Endothelial cell of umbilical vein (primary cell): ENCODE measurements at regions not wholly inside any gene's neighbourhood (a gene's known extent, or its start where the extent isn't known, plus 50 kb on each side); places are given as distances from the start of the nearest gene placed in this dataset.

ENCODE experiments used
- BruUV-seq: library from RNA; stranded (reverse); fragments of 400-500 nt; replicated peaks from 2 replicates; lab custom pipeline; 2021; lab: Mats Ljungman, UMichigan
- CTCF ChIA-PET: fragments of 300-600, 350-600 bp; sonication (Branson Sonifier 250); formaldehyde crosslinking; loops from one replicate; lab custom pipeline; 2021; ENCODE audit warnings: antibody characterized with exemption, inconsistent platforms; lab: Charles Lee
- POLR2A ChIA-PET: fragments of 300-600, 350-600 bp; sonication (Branson Sonifier 250); formaldehyde crosslinking; loops from one replicate; lab custom pipeline; 2021; ENCODE audit warnings: antibody characterized with exemption, inconsistent platforms; lab: Charles Lee
- DNase-seq: peaks from one replicate; pipeline ENCODE4 v3.0.0-alpha.2; 2011; ENCODE audit warnings: low read depth, low spot score
- FAIRE-seq: peaks from 2 replicates; lab custom pipeline; 2011; peaks lifted over from hg19 to GRCh38; lab: Jason Lieb, UNC
- H2AFZ ChIP-seq: 2 replicates; pipeline ENCODE4 v1.6.0; 2012; ENCODE audit warnings: low read depth, low read length, control low read depth, inconsistent platforms
- H3K27ac ChIP-seq: 2 replicates; pipeline ENCODE4 v1.5.1; 2011; ENCODE audit warnings: low read depth, mild to moderate bottlenecking, control low read depth, low read length, moderate library complexity; ENCODE audit not compliant: insufficient read depth
- H3K27me3 ChIP-seq, 2 experiments: 2 replicates each; pipeline versions ENCODE4 v1.6.0 to v1.6.1; 2011; ENCODE audit warnings: low read length in 2 of 2, mixed read lengths in 1 of 2; ENCODE audit not compliant: control insufficient read depth in 2 of 2, insufficient read depth in 2 of 2
- H3K36me3 ChIP-seq, 2 experiments: 2 replicates in 1 of 2; 3 replicates in 1 of 2; pipeline ENCODE4 v1.5.1; 2011; ENCODE audit warnings: low read length in 2 of 2, mild to moderate bottlenecking in 1 of 2, moderate library complexity in 1 of 2; ENCODE audit not compliant: control insufficient read depth in 2 of 2, insufficient read depth in 2 of 2; ENCODE audit errors: extremely low read depth in 1 of 2
- H3K4me1 ChIP-seq: 3 replicates; pipeline ENCODE4 v1.5.1; 2011; ENCODE audit warnings: mild to moderate bottlenecking, low read length; ENCODE audit not compliant: control insufficient read depth, insufficient read depth; ENCODE audit errors: extremely low read depth
- H3K4me2 ChIP-seq: 2 replicates; pipeline ENCODE4 v1.6.1; 2011; ENCODE audit warnings: low read length, control low read depth, mixed read lengths; ENCODE audit not compliant: insufficient read depth
- H3K4me3 ChIP-seq, 3 experiments: fragments of 200-600 bp in 1 of 3; sonication (generic), shearing (Covaris generic) in 1 of 3; replicated peaks in 1 of 3; 2 replicates each; pipeline ENCODE4 v1.5.1; 2011 to 2016; ENCODE audit warnings: control low read depth in 3 of 3, low read length in 3 of 3, mild to moderate bottlenecking in 2 of 3, inconsistent platforms in 1 of 3, low read depth in 1 of 3, moderate library complexity in 1 of 3; ENCODE audit not compliant: insufficient read depth in 1 of 3
- H3K79me2 ChIP-seq: 2 replicates; pipeline ENCODE4 v1.6.0; 2012; ENCODE audit warnings: low read length, inconsistent platforms; ENCODE audit not compliant: control insufficient read depth, insufficient read depth
- H3K9ac ChIP-seq: replicated peaks from 2 replicates; pipeline ENCODE3; 2011; ENCODE audit warnings: low read length, control low read depth; ENCODE audit not compliant: insufficient read depth; ENCODE audit errors: extremely low read depth
- H3K9me1 ChIP-seq: replicated peaks from 3 replicates; pipeline ENCODE4 v1.6.0; 2011; ENCODE audit warnings: mild to moderate bottlenecking, low read length; ENCODE audit not compliant: control insufficient read depth, insufficient read depth; ENCODE audit errors: extremely low read depth
- H3K9me3 ChIP-seq: replicated peaks from 2 replicates; pipeline ENCODE4 v1.5.1; 2012; ENCODE audit warnings: low read length, inconsistent platforms; ENCODE audit not compliant: control insufficient read depth, insufficient read depth
- H4K20me1 ChIP-seq: replicated peaks from 2 replicates; pipeline ENCODE3; 2011; ENCODE audit warnings: mild to moderate bottlenecking, low read length; ENCODE audit not compliant: control insufficient read depth, insufficient read depth; ENCODE audit errors: extremely low read depth
- EZH2 ChIP-seq: IDR thresholded peaks from 2 replicates; pipeline ENCODE4 v1.6.1; 2012; ENCODE audit warnings: borderline replicate concordance, low read depth, mild to moderate bottlenecking, moderate library complexity, low read length, inconsistent platforms; ENCODE audit not compliant: severe bottlenecking
- FOS ChIP-seq: IDR thresholded peaks from 2 replicates; pipeline ENCODE4 v1.6.1; 2011; ENCODE audit warnings: mild to moderate bottlenecking, low read length, moderate library complexity, borderline replicate concordance; ENCODE audit not compliant: insufficient read depth
- GATA2 ChIP-seq: IDR thresholded peaks from 2 replicates; pipeline ENCODE4 v1.7.0; 2011; ENCODE audit warnings: low read depth, mild to moderate bottlenecking, moderate library complexity, mixed read lengths, low read length; ENCODE audit not compliant: insufficient read length, insufficient read depth
- JUN ChIP-seq: IDR thresholded peaks from 2 replicates; pipeline ENCODE4 v1.6.1; 2011; ENCODE audit warnings: borderline replicate concordance, low read depth; ENCODE audit not compliant: insufficient read length, insufficient read depth
- MYC ChIP-seq: IDR thresholded peaks from one replicate; pipeline ENCODE4 v1.6.1; 2011; ENCODE audit warnings: mild to moderate bottlenecking, low read depth, low read length
- POLR2A ChIP-seq: IDR thresholded peaks from 2 replicates; pipeline ENCODE4 v1.6.1; 2012; ENCODE audit warnings: low read depth, mild to moderate bottlenecking, control low read depth, low read length
- POLR2AphosphoS5 ChIP-seq: IDR thresholded peaks from 2 replicates; pipeline ENCODE4 v1.6.1; 2012; ENCODE audit warnings: low read depth, mild to moderate bottlenecking, control low read depth, low read length, moderate library complexity; ENCODE audit not compliant: insufficient read depth
- dilution Hi-C: fragments of 300-500 bp; cut with MboI; formaldehyde crosslinking; loops from one replicate; pipeline ENCODE4 v1.15.0; 2019; ENCODE audit warnings: low sequenced_read_pairs; ENCODE audit not compliant: extremely low pct_ligation_motif_present
- intact Hi-C: fragments of 100-400 bp; cut with micrococcal nuclease; formaldehyde crosslinking; loops from one replicate; pipeline ENCODE4 v1.10.0; 2022
- TF ChIP-seq, protein P1 (sequence below), 2 donors: IDR thresholded peaks; 1 replicate in 1 of 2; 2 replicates in 1 of 2; pipeline ENCODE4 v1.5.1; 2011; ENCODE audit warnings: low read length in 2 of 2, mild to moderate bottlenecking in 2 of 2, moderate library complexity in 2 of 2, control low read depth in 1 of 2, inconsistent platforms in 1 of 2, low read depth in 1 of 2; ENCODE audit not compliant: insufficient read depth in 1 of 2; ENCODE audit errors: extremely low read depth in 1 of 2
- TF ChIP-seq, protein P2 (sequence below): IDR thresholded peaks from 2 replicates; pipeline ENCODE4 v1.6.1; 2011; ENCODE audit not compliant: insufficient read depth, insufficient read length

DNA sequence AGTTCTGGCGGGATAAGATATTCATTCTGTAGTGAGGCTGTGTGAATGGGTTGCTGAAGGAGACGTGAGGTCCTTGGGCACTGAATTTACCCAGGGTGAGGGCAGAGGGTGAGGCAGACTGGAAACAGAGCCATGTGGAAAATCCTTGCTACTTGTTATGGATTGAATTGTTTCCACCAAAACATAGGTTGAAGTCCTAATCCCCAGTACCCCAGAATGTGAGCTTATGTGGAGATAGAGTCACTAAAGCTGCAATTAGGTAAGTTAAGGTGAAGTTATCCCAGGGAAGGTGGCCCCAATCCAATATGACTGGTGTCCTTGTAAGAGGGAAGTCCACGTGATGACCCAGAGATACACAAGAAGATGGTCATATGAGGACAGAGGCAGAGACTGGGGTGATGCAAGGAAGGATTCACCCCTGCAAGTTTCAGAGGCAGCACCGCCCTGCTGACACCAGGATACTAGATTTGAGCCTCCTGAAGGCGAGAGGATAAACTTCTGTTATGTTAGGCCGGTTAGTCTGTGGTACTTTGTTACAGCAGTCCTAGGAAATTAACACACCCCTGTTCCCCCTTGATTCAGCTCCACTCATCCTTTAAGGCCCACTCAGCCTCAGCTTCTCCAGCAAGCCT lies 289.4 kb upstream of the MEX3C start:
- H3K9ac ChIP-seq: no peak overlapping the region
- H3K27me3 ChIP-seq: no peaks in the 10 kb centered on the region
- ChIA-PET POLR2A (no interaction called here), CTCF (no interaction called here)
- no peaks in the 10 kb centered on the region for H4K20me1 ChIP-seq
- dilution Hi-C loops (no loop called here), intact Hi-C loops (no loop called here)
- TF ChIP-seq JUN (no peak), EZH2 (no peak), MYC (no peak), FOS (no peak), POLR2A (no peak), POLR2AphosphoS5 (no peak), GATA2 (no peak)
- TF ChIP-seq, protein P1, sequence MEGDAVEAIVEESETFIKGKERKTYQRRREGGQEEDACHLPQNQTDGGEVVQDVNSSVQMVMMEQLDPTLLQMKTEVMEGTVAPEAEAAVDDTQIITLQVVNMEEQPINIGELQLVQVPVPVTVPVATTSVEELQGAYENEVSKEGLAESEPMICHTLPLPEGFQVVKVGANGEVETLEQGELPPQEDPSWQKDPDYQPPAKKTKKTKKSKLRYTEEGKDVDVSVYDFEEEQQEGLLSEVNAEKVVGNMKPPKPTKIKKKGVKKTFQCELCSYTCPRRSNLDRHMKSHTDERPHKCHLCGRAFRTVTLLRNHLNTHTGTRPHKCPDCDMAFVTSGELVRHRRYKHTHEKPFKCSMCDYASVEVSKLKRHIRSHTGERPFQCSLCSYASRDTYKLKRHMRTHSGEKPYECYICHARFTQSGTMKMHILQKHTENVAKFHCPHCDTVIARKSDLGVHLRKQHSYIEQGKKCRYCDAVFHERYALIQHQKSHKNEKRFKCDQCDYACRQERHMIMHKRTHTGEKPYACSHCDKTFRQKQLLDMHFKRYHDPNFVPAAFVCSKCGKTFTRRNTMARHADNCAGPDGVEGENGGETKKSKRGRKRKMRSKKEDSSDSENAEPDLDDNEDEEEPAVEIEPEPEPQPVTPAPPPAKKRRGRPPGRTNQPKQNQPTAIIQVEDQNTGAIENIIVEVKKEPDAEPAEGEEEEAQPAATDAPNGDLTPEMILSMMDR (IDR thresholded peaks at IDR 0.05; ENCODE audit: extremely low read depth in 1 of 2, insufficient read depth in 1 of 2, low read depth in 1 of 2, low read length in 2 of 2): no peak
- TF ChIP-seq, protein P2, sequence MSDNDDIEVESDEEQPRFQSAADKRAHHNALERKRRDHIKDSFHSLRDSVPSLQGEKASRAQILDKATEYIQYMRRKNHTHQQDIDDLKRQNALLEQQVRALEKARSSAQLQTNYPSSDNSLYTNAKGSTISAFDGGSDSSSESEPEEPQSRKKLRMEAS: no peak
- H3K9me1 ChIP-seq: no peaks in the 10 kb centered on the region
- no TSS peak for BruUV-seq
- H3K36me3 ChIP-seq: no peaks in the 10 kb centered on the region
- no peak overlapping the region for H3K27ac ChIP-seq
- H3K79me2 ChIP-seq: no peaks in the 10 kb centered on the region
- no peak overlapping the region for H2AFZ ChIP-seq
- no peaks in the 10 kb centered on the region for H3K4me1 ChIP-seq
- FAIRE-seq (no peak), DNase-seq (no peak)
- H3K4me3 ChIP-seq: no peak overlapping the region
- no peak overlapping the region for H3K4me2 ChIP-seq
- H3K9me3 ChIP-seq: peaks cover 3% of the 10 kb centered on the region
